ENCODE measurements at regions not wholly inside any gene's neighbourhood (a gene's known extent, or its start where the extent isn't known, plus 50 kb on each side); places are given as distances from the start of the nearest gene placed in this dataset.

DNA sequence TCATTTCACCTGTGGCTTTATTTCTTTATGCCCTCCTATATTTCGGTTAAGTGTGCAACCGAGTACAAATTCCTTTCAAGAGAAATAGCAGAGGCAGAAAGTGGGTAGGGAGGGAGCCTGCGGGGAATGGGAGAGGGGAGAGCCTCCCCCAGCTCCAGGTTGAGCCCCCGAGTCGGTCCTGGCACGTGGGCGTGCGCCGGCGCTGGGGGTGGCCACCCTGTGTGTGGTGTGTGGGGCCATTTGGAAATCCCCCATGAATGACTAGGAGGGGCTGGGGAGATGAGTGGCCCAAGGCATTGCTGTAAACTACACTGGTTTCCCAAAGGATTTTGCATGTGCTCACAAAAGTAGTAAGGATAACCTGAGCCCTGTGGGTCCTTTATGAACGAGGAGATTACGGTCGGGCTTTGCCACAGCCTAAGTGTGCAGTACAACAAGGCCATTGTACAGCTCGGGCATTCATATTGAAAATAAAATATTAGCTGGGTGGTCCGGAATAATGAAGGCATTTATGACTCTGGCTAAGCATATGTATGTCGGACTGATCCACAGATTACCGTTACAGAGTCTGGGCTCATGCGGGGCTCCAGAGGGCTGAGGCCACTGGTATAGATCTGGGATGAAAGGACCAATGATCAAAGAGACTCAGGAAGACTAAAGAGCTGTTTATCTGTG is 84.5 kb upstream of the RALGAPA2 start:
- TF ChIP-seq, protein P1, sequence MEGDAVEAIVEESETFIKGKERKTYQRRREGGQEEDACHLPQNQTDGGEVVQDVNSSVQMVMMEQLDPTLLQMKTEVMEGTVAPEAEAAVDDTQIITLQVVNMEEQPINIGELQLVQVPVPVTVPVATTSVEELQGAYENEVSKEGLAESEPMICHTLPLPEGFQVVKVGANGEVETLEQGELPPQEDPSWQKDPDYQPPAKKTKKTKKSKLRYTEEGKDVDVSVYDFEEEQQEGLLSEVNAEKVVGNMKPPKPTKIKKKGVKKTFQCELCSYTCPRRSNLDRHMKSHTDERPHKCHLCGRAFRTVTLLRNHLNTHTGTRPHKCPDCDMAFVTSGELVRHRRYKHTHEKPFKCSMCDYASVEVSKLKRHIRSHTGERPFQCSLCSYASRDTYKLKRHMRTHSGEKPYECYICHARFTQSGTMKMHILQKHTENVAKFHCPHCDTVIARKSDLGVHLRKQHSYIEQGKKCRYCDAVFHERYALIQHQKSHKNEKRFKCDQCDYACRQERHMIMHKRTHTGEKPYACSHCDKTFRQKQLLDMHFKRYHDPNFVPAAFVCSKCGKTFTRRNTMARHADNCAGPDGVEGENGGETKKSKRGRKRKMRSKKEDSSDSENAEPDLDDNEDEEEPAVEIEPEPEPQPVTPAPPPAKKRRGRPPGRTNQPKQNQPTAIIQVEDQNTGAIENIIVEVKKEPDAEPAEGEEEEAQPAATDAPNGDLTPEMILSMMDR (IDR thresholded peaks at IDR 0.05; ENCODE audit: low read depth, low read length): no peak
- TF ChIP-seq EZH2phosphoT487 (IDR thresholded peaks at IDR 0.05; ENCODE audit: low read depth): no peak
